GM12878 (cell line): ENCODE measurements at regions not wholly inside any gene's neighbourhood (a gene's known extent, or its start where the extent isn't known, plus 50 kb on each side); places are given as distances from the start of the nearest gene placed in this dataset.

Experiments used
- ATAC-seq: fragments of 200-7000 bp; cut with Tn5 transposase; 3 replicates; pipeline ENCODE4 v1.9.1; 2020; ENCODE audit warnings: mild to moderate bottlenecking, moderate library complexity
- BruUV-seq: library from RNA; stranded (reverse); fragments of 400-500 nt; replicated peaks from 2 replicates; lab custom pipeline; 2021; lab: Mats Ljungman, UMichigan
- CTCF ChIA-PET: fragments of 300-600 bp; sonication (Branson Sonifier 250); formaldehyde crosslinking; extraction: SDS; loops from one replicate; lab custom pipeline; 2021; ENCODE audit warnings: inconsistent platforms; lab: Yijun Ruan, JAX
- POLR2A ChIA-PET: fragments of 350-600 bp; formaldehyde crosslinking; extraction: SDS; loops from one replicate; lab custom pipeline; 2021; ENCODE audit warnings: inconsistent platforms; lab: Charles Lee
- RAD21 ChIA-PET: fragments of 300-600 bp; sonication (Branson Sonifier 250); formaldehyde crosslinking; loops from one replicate; lab custom pipeline; 2023; ENCODE audit warnings: antibody characterized with exemption; ENCODE audit not compliant: unreplicated experiment; lab: Charles Lee
- SMC1A ChIA-PET: fragments of 300-600 bp; sonication (Branson Sonifier 250); formaldehyde crosslinking; loops from one replicate; lab custom pipeline; 2023; ENCODE audit not compliant: unreplicated experiment, uncharacterized antibody; lab: Charles Lee
- DNase-seq: peaks from one replicate; pipeline ENCODE4 v3.0.0-alpha.2; 2011; ENCODE audit warnings: low read depth, low spot score
- FAIRE-seq: peaks from 3 replicates; lab custom pipeline; 2011; peaks lifted over from hg19 to GRCh38; lab: Jason Lieb, UNC
- H2AFZ ChIP-seq: 2 replicates; pipeline ENCODE4 v1.6.0; 2011; ENCODE audit warnings: low read depth, low read length, control low read depth; ENCODE audit not compliant: control insufficient read depth
- H3K27ac ChIP-seq: 2 replicates; pipeline ENCODE4 v1.5.1; 2011; ENCODE audit warnings: control low read depth; ENCODE audit not compliant: control insufficient read depth, insufficient read depth
- H3K27me3 ChIP-seq, 2 experiments: replicated peaks in 1 of 2; 2 replicates each; pipeline versions ENCODE4 v1.6.0 to v1.6.1; 2011; ENCODE audit warnings: low read length in 1 of 2; ENCODE audit not compliant: control insufficient read depth in 2 of 2, insufficient read depth in 2 of 2
- H3K36me3 ChIP-seq, 2 experiments: 2 replicates each; pipeline ENCODE4 v1.5.1; 2011; ENCODE audit warnings: low read length in 1 of 2; ENCODE audit not compliant: control insufficient read depth in 2 of 2, insufficient read depth in 2 of 2
- H3K4me1 ChIP-seq: 2 replicates; pipeline ENCODE4 v1.6.1; 2011; ENCODE audit warnings: mild to moderate bottlenecking, low read length, moderate library complexity, mixed read lengths; ENCODE audit not compliant: control insufficient read depth, insufficient read depth
- H3K4me2 ChIP-seq: 2 replicates; pipeline ENCODE4 v1.6.0; 2011; ENCODE audit warnings: control low read depth; ENCODE audit not compliant: control insufficient read depth, insufficient read depth
- H3K4me3 ChIP-seq: fragments of 200-600 bp; sonication (generic); 2 replicates; pipeline ENCODE4 v1.5.1; 2016
- H3K79me2 ChIP-seq: 2 replicates; pipeline ENCODE4 v1.6.0; 2011; ENCODE audit warnings: low read length; ENCODE audit not compliant: control insufficient read depth, insufficient read depth
- H3K9ac ChIP-seq: 2 replicates; pipeline ENCODE4 v1.8.0; 2011; ENCODE audit warnings: low read length, control low read depth, mixed read lengths; ENCODE audit not compliant: control insufficient read depth, insufficient read depth
- H3K9me3 ChIP-seq: replicated peaks from 3 replicates; pipeline ENCODE4 v1.5.1; 2011; ENCODE audit warnings: mild to moderate bottlenecking, low read length; ENCODE audit not compliant: control insufficient read depth, insufficient read depth
- H4K20me1 ChIP-seq: 2 replicates; pipeline ENCODE4 v1.6.0; 2011; ENCODE audit not compliant: control insufficient read depth, insufficient read depth
- FOXK2 ChIP-seq: fragments of 450-650 bp; IDR thresholded peaks from 2 replicates; pipeline ENCODE4 v1.6.1; 2017; ENCODE audit warnings: mild to moderate bottlenecking, moderate library complexity
- GATAD2B ChIP-seq: fragments of 450-650 bp; conservative IDR thresholded peaks from 2 replicates; pipeline ENCODE4 v1.6.1; 2017; ENCODE audit warnings: low read depth, mild to moderate bottlenecking, moderate library complexity
- JUNB ChIP-seq: IDR thresholded peaks from 2 replicates; pipeline ENCODE4 v1.6.1; 2016; ENCODE audit warnings: antibody characterized with exemption, mild to moderate bottlenecking
- ZZZ3 ChIP-seq: IDR thresholded peaks from 2 replicates; pipeline ENCODE4 v1.6.1; 2011; ENCODE audit warnings: low read depth; ENCODE audit not compliant: control insufficient read depth, insufficient read length
- WGBS: methylation state at CpG from one replicate; pipeline ENCODE4 v1.1.6; 2016; ENCODE audit warnings: low lambda C conversion rate; ENCODE audit not compliant: insufficient replicate concordance, insufficient coverage; ENCODE audit errors: missing lambda C conversion rate; 5-methylcytosine and 5-hydroxymethylcytosine counted together
- in situ Hi-C: fragments of 300-500 bp; cut with MboI; formaldehyde crosslinking; loops from 9 replicates; pipeline ENCODE4 v1.14.3; 2018; ENCODE audit warnings: mixed read lengths
- intact Hi-C: fragments of 100-400 bp; cut with micrococcal nuclease; formaldehyde crosslinking; loops from one replicate; pipeline ENCODE4 v1.14.2; 2022; ENCODE audit not compliant: unreplicated experiment
- TF ChIP-seq, protein P1 (sequence below): fragments of 150-350 bp; IDR thresholded peaks from 2 replicates; pipeline ENCODE4 v1.6.1; 2016; ENCODE audit warnings: low read depth, low read length

GRCh38 chr6:85771455-85771854 lies 128.8 kb upstream of the SYNCRIP start (continued):
- TF ChIP-seq, protein P1, sequence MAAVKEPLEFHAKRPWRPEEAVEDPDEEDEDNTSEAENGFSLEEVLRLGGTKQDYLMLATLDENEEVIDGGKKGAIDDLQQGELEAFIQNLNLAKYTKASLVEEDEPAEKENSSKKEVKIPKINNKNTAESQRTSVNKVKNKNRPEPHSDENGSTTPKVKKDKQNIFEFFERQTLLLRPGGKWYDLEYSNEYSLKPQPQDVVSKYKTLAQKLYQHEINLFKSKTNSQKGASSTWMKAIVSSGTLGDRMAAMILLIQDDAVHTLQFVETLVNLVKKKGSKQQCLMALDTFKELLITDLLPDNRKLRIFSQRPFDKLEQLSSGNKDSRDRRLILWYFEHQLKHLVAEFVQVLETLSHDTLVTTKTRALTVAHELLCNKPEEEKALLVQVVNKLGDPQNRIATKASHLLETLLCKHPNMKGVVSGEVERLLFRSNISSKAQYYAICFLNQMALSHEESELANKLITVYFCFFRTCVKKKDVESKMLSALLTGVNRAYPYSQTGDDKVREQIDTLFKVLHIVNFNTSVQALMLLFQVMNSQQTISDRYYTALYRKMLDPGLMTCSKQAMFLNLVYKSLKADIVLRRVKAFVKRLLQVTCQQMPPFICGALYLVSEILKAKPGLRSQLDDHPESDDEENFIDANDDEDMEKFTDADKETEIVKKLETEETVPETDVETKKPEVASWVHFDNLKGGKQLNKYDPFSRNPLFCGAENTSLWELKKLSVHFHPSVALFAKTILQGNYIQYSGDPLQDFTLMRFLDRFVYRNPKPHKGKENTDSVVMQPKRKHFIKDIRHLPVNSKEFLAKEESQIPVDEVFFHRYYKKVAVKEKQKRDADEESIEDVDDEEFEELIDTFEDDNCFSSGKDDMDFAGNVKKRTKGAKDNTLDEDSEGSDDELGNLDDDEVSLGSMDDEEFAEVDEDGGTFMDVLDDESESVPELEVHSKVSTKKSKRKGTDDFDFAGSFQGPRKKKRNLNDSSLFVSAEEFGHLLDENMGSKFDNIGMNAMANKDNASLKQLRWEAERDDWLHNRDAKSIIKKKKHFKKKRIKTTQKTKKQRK, result no peak
- TF ChIP-seq ZZZ3 (no peak), GATAD2B (no peak), FOXK2 (no peak)

- H3K4me3 ChIP-seq, result no peak overlapping the region
- ATAC-seq, result no peak
- no peak overlapping the region for H3K4me2 ChIP-seq
- in situ Hi-C loops, result no loop called here
- WGBS, result 64% methylated on average over 3 of the region's 3 CpGs
- POLR2A ChIA-PET, result no interaction called here
- H3K79me2 ChIP-seq, result no peaks in the 10 kb centered on the region
- H3K36me3 ChIP-seq, result no peaks in the 10 kb centered on the region
- H4K20me1 ChIP-seq, result no peaks in the 10 kb centered on the region
- no TSS peak for BruUV-seq
- no peak overlapping the region for H3K9ac ChIP-seq
- no peak overlapping the region for H3K27ac ChIP-seq
- H3K27me3 ChIP-seq, result no peaks in the 10 kb centered on the region
- H2AFZ ChIP-seq, result no peak overlapping the region
- H3K4me1 ChIP-seq, result no peaks in the 10 kb centered on the region
- RAD21 ChIA-PET, result no interaction called here
- TF ChIP-seq JUNB, result no peak
- CTCF ChIA-PET, result no interaction called here
- no peak for FAIRE-seq
- H3K9me3 ChIP-seq, result no peaks in the 10 kb centered on the region
- DNase-seq, result no peak
- intact Hi-C loops, result no loop called here
- SMC1A ChIA-PET, result no interaction called here
These were observed 122.2 kb upstream of the SYNCRIP start for GRCh38 chr6:85764844-85765243.
